ENCODE measurements at regions not wholly inside any gene's neighbourhood (a gene's known extent, or its start where the extent isn't known, plus 50 kb on each side); places are given as distances from the start of the nearest gene placed in this dataset.
"Not testable (repeated sequence)": the region's sequence is repeated elsewhere in the genome, so short reads cannot be mapped to it uniquely, and the experiment has no call there.

DNA sequence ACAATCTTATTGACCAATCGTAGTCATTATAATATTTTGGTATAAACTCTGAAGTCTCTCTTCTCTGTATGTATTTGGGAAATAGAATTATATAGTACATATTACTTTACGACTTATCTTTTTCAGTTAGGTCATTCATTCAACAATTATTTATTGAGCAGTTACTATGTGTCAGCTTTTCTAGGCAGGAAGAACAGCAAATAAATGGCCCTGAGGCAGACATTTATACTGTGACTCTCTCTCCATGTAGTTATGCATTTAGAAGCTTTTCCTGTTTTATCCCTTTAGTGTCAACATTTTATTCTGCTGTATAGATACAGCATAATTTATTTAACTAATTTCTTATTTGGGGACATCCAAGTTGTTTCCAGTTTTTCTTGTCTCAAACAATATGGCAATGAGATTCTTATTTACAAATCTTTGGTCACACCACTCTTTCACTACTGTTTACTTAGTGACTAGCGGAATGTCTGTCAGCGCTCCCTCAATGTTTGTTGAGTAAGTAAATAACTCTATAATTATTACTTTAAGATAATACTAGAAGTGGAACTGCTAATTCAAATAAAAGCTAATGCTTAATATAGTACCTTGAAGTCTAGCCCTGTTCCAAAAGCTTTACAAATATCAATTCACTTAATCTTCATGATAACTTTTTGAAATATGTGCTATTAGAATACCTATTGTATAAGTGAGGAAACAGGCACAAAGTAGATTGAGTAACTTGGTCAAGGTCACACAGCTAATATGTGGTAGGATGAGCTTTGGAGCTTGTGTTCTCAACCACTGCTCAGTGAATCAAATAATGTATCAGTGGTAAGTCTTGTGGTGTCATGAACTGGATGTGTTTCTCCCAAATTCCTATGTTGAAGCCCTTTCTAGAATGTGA is 465.6 kb downstream of the SIPA1L2 start:
- no peak overlapping the region for H3K27ac ChIP-seq

DNA sequence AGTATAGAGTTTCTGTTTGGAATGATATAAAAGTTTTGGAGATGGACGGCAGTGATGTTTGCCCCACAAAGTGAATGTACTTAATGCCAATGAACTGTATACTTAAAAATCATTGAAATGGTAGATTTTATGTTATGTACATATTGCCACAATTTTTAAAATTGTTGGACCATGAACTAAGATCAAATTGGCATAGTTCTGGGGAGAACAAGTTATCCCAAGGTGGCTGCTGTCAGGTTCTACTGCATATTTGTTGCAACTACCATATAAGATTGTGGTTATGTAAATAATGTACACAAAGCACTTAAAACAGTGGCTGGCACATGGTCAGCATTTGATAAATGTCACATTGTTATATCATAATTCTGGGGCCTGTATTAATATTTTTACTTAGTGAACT is 466.4 kb downstream of the SIPA1L2 start:
- Histone ChIP-seq H4K20me1 (ENCODE audit: insufficient read depth) (no peaks in the 10 kb centered on the region), H3K27ac (no peak overlapping the region), H3K27me3 (ENCODE audit: insufficient read depth, low read depth) (no peaks in the 10 kb centered on the region), H3K9ac (no peak overlapping the region), H3K4me2 (no peak overlapping the region), H3K36me3 (ENCODE audit: insufficient read depth) (no peaks in the 10 kb centered on the region; the same call in 1 of the 2 replicates), H3K79me2 (ENCODE audit: insufficient read depth, low read depth) (no peaks in the 10 kb centered on the region), H3K4me1 (ENCODE audit: low read depth, poor library complexity, severe bottlenecking) (no peaks in the 10 kb centered on the region), H3K4me3 (IDR thresholded peaks at IDR 0.05; ENCODE audit: insufficient read depth, low read depth, low read length) (no peak overlapping the region), H2AFZ (ENCODE audit: low read depth) (no peak overlapping the region)
- TF ChIP-seq, protein P1, sequence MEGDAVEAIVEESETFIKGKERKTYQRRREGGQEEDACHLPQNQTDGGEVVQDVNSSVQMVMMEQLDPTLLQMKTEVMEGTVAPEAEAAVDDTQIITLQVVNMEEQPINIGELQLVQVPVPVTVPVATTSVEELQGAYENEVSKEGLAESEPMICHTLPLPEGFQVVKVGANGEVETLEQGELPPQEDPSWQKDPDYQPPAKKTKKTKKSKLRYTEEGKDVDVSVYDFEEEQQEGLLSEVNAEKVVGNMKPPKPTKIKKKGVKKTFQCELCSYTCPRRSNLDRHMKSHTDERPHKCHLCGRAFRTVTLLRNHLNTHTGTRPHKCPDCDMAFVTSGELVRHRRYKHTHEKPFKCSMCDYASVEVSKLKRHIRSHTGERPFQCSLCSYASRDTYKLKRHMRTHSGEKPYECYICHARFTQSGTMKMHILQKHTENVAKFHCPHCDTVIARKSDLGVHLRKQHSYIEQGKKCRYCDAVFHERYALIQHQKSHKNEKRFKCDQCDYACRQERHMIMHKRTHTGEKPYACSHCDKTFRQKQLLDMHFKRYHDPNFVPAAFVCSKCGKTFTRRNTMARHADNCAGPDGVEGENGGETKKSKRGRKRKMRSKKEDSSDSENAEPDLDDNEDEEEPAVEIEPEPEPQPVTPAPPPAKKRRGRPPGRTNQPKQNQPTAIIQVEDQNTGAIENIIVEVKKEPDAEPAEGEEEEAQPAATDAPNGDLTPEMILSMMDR (conservative IDR thresholded peaks at IDR 0.05; ENCODE audit: low read depth, low read length), result no peak

More for the DNA sequence above, 465.6 kb downstream of the SIPA1L2 start:
- no peak overlapping the region for H3K4me3 ChIP-seq (IDR thresholded peaks at IDR 0.05; ENCODE audit: insufficient read depth, low read depth, low read length)
- TF ChIP-seq, protein P1 (conservative IDR thresholded peaks at IDR 0.05; ENCODE audit: low read depth, low read length), result no peak
- H3K9ac ChIP-seq, result no peak overlapping the region
- H3K4me1 ChIP-seq (ENCODE audit: low read depth, poor library complexity, severe bottlenecking), result no peaks in the 10 kb centered on the region
- H3K27me3 ChIP-seq (ENCODE audit: insufficient read depth, low read depth), result no peaks in the 10 kb centered on the region
- no peak overlapping the region for H2AFZ ChIP-seq (ENCODE audit: low read depth)
- no peak overlapping the region for H3K4me2 ChIP-seq
- no peaks in the 10 kb centered on the region; the same call in 1 of the 2 replicates for H3K36me3 ChIP-seq (ENCODE audit: insufficient read depth)
- H3K79me2 ChIP-seq (ENCODE audit: insufficient read depth, low read depth), result no peaks in the 10 kb centered on the region
- H4K20me1 ChIP-seq (ENCODE audit: insufficient read depth), result no peaks in the 10 kb centered on the region

DNA sequence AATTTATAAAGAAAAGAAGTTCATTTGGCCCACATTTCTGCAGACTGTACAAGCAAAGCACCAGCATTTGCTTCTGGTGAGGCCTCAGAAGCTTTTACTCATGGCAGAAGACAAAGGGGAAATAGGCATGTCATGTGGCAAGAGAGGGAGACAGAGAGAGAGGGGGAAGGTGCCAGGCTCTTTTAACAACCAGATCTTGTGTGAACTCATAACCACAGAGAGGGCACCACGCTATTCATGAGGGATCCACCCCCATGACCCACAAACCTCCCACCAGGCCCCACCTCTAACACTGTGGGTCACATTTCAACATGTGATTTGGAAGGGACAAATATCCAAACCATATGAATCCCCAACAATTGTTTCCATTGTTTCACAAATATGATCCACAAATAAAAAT is 467.9 kb downstream of the SIPA1L2 start:
- Histone ChIP-seq H3K36me3 (ENCODE audit: insufficient read depth) (no peaks in the 10 kb centered on the region; the same call in 1 of the 2 replicates), H3K4me3 (IDR thresholded peaks at IDR 0.05; ENCODE audit: insufficient read depth, low read depth, low read length) (no peak overlapping the region), H3K27ac (no peak overlapping the region), H4K20me1 (ENCODE audit: insufficient read depth) (no peaks in the 10 kb centered on the region), H3K9ac (no peak overlapping the region), H3K27me3 (ENCODE audit: insufficient read depth, low read depth) (no peaks in the 10 kb centered on the region), H3K4me2 (no peak overlapping the region), H2AFZ (ENCODE audit: low read depth) (no peak overlapping the region), H3K4me1 (ENCODE audit: low read depth, poor library complexity, severe bottlenecking) (no peaks in the 10 kb centered on the region), H3K79me2 (ENCODE audit: insufficient read depth, low read depth) (no peaks in the 10 kb centered on the region)
- TF ChIP-seq, protein P1 (conservative IDR thresholded peaks at IDR 0.05; ENCODE audit: low read depth, low read length), result no peak

DNA sequence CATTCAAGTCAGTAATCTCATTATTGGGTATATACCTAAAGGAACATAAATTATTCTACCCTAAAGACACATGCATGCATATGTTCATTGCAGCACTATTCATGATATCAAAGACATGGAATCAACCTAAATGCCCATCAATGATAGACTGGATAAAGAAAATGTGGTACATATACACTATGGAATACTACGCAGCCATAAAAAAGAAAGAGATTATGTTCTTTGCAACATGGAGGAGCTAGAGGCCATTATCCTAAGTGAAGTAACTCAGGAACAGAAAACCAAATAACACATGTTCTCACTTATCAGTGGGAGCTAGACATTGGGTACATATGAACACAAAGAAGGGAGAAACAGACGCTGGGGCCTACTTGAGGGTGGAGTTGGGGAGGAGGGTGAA is 471.4 kb downstream of the SIPA1L2 start:
- not testable (repeated sequence) for H2AFZ ChIP-seq (ENCODE audit: low read depth); H3K4me3 ChIP-seq (IDR thresholded peaks at IDR 0.05; ENCODE audit: insufficient read depth, low read depth, low read length); H3K36me3 ChIP-seq (ENCODE audit: insufficient read depth)

DNA sequence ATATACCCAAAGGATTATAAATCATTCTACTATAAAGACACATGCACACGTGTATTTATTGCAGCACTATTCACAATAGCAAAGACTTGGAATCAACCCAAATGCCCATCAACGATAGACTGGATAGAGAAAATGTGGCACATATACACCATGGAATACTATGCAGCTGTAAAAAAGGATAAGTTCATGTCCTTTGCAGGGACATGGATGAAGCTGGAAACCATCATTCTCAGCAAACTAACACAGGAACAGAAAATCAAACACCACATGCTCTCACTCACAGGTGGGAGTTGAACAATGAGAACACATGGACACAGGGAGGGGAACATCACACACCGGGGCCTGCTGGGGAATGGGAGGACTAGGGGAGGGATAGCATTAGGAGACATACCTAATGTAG is 473.9 kb downstream of the SIPA1L2 start:
- H3K36me3 ChIP-seq (ENCODE audit: insufficient read depth); H3K79me2 ChIP-seq (ENCODE audit: insufficient read depth, low read depth); H3K9ac ChIP-seq; H3K4me2 ChIP-seq; H2AFZ ChIP-seq (ENCODE audit: low read depth); H3K27ac ChIP-seq; H3K4me3 ChIP-seq (IDR thresholded peaks at IDR 0.05; ENCODE audit: insufficient read depth, low read depth, low read length); H3K27me3 ChIP-seq (ENCODE audit: insufficient read depth, low read depth); H3K4me1 ChIP-seq (ENCODE audit: low read depth, poor library complexity, severe bottlenecking); H4K20me1 ChIP-seq (ENCODE audit: insufficient read depth): not testable (repeated sequence)

More for the DNA sequence above, 471.4 kb downstream of the SIPA1L2 start:
- H4K20me1 ChIP-seq (ENCODE audit: insufficient read depth); H3K4me1 ChIP-seq (ENCODE audit: low read depth, poor library complexity, severe bottlenecking); H3K27me3 ChIP-seq (ENCODE audit: insufficient read depth, low read depth); H3K9ac ChIP-seq; H3K4me2 ChIP-seq; H3K27ac ChIP-seq; H3K79me2 ChIP-seq (ENCODE audit: insufficient read depth, low read depth): not testable (repeated sequence)
